ENCODE measurements at regions not wholly inside any gene's neighbourhood (a gene's known extent, or its start where the extent isn't known, plus 50 kb on each side); places are given as distances from the start of the nearest gene placed in this dataset.

DNA sequence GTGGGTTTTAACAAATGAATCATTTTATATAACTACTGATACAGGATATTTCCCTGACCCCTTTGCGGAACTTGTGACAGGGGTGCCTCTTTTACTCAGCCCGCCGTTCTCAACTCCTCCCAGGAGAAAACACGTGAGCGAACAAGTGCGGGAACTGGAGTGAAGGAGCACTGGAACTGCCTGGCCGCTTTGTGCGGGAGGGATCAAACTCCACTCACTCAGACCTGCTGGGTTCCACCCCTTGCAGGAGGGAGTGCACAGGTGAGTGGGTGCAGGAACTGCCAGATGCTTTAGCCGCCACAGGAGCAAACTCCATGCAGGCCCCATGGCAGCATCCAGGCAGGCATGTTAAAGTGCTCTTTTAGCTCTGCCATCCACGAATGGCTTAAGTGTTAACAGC is 513.4 kb upstream of the GRM3 start:
- no peaks in the 10 kb centered on the region for H3K36me3 ChIP-seq (ENCODE audit: control insufficient read depth, insufficient read depth, low read length)
- no peak overlapping the region for H3K4me2 ChIP-seq (ENCODE audit: extremely low read depth, insufficient read depth, low read length)

DNA sequence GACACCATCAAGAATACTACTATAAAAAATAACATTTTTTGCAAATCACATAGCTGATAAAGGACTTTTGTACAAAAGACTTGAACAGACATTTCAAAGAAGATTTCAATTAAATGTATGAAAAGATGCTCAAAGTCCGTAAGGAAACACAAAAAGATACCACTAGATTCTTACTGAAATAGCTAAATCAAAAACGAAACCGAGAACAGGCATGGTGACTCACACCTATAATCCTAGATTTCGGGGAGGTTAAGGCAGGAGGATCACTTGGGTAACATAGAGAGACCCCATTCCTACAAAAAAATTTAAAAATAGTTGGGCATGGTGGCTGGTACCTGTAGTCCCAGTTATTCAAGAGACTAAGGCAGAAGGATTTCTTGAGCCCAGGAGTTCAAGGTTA is 520.2 kb upstream of the GRM3 start:
- no peaks in the 10 kb centered on the region for H3K9me3 ChIP-seq (ENCODE audit: control insufficient read depth, insufficient read depth, low read depth, low read length)
- no peak overlapping the region for H3K27ac ChIP-seq (ENCODE audit: insufficient read depth, low read length)
- H3K9ac ChIP-seq (ENCODE audit: insufficient read depth, low read length), result no peak overlapping the region
- TF ChIP-seq, protein P1, sequence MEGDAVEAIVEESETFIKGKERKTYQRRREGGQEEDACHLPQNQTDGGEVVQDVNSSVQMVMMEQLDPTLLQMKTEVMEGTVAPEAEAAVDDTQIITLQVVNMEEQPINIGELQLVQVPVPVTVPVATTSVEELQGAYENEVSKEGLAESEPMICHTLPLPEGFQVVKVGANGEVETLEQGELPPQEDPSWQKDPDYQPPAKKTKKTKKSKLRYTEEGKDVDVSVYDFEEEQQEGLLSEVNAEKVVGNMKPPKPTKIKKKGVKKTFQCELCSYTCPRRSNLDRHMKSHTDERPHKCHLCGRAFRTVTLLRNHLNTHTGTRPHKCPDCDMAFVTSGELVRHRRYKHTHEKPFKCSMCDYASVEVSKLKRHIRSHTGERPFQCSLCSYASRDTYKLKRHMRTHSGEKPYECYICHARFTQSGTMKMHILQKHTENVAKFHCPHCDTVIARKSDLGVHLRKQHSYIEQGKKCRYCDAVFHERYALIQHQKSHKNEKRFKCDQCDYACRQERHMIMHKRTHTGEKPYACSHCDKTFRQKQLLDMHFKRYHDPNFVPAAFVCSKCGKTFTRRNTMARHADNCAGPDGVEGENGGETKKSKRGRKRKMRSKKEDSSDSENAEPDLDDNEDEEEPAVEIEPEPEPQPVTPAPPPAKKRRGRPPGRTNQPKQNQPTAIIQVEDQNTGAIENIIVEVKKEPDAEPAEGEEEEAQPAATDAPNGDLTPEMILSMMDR (conservative IDR thresholded peaks at IDR 0.05 in 1 of 2, IDR thresholded peaks at IDR 0.05 in 1 of 2; ENCODE audit: low read depth in 1 of 2, low read length in 2 of 2), result no peak
- TF ChIP-seq EZH2 (IDR thresholded peaks at IDR 0.05; ENCODE audit: low read length, missing control alignments), result no peak
- H4K20me1 ChIP-seq (ENCODE audit: control insufficient read depth, extremely low read depth, insufficient read depth, low read length), result no peaks in the 10 kb centered on the region
- no peak for DNase-seq (ENCODE audit: low read depth in 2 of 2)
- no peaks in the 10 kb centered on the region for H3K79me2 ChIP-seq (ENCODE audit: control insufficient read depth, insufficient read depth, low read length)
- no peak overlapping the region for H3K4me3 ChIP-seq (replicated peaks in 1 of 4; ENCODE audit: control extremely low read depth in 1 of 4, insufficient read depth in 1 of 4, low read depth in 3 of 4, low read length in 4 of 4)
- no peak overlapping the region for H3K4me2 ChIP-seq (ENCODE audit: extremely low read depth, insufficient read depth, low read length)
- H3K27me3 ChIP-seq (ENCODE audit: control insufficient read depth, insufficient read depth, low read length), result no peaks in the 10 kb centered on the region
- H3K36me3 ChIP-seq (ENCODE audit: control insufficient read depth, insufficient read depth, low read length), result no peaks in the 10 kb centered on the region
- H3K4me1 ChIP-seq (ENCODE audit: control insufficient read depth, extremely low read depth, insufficient read depth, low read length), result no peaks in the 10 kb centered on the region
- no peak overlapping the region for H2AFZ ChIP-seq (ENCODE audit: low read length)

More for the DNA sequence above, 513.4 kb upstream of the GRM3 start:
- Histone ChIP-seq H3K9ac (ENCODE audit: insufficient read depth, low read length) (no peak overlapping the region), H3K27ac (ENCODE audit: insufficient read depth, low read length) (no peak overlapping the region), H4K20me1 (ENCODE audit: control insufficient read depth, extremely low read depth, insufficient read depth, low read length) (no peaks in the 10 kb centered on the region), H3K79me2 (ENCODE audit: control insufficient read depth, insufficient read depth, low read length) (no peaks in the 10 kb centered on the region), H2AFZ (ENCODE audit: low read length) (no peak overlapping the region), H3K9me3 (ENCODE audit: control insufficient read depth, insufficient read depth, low read depth, low read length) (no peaks in the 10 kb centered on the region), H3K4me3 (replicated peaks in 1 of 4; ENCODE audit: control extremely low read depth in 1 of 4, insufficient read depth in 1 of 4, low read depth in 3 of 4, low read length in 4 of 4) (no peak overlapping the region), H3K27me3 (ENCODE audit: control insufficient read depth, insufficient read depth, low read length) (no peaks in the 10 kb centered on the region), H3K4me1 (ENCODE audit: control insufficient read depth, extremely low read depth, insufficient read depth, low read length) (no peaks in the 10 kb centered on the region)
- no peak for DNase-seq (ENCODE audit: low read depth in 2 of 2)
- TF ChIP-seq, protein P1 (conservative IDR thresholded peaks at IDR 0.05 in 1 of 2, IDR thresholded peaks at IDR 0.05 in 1 of 2; ENCODE audit: low read depth in 1 of 2, low read length in 2 of 2), result no peak
- no peak for TF ChIP-seq EZH2 (IDR thresholded peaks at IDR 0.05; ENCODE audit: low read length, missing control alignments)

DNA sequence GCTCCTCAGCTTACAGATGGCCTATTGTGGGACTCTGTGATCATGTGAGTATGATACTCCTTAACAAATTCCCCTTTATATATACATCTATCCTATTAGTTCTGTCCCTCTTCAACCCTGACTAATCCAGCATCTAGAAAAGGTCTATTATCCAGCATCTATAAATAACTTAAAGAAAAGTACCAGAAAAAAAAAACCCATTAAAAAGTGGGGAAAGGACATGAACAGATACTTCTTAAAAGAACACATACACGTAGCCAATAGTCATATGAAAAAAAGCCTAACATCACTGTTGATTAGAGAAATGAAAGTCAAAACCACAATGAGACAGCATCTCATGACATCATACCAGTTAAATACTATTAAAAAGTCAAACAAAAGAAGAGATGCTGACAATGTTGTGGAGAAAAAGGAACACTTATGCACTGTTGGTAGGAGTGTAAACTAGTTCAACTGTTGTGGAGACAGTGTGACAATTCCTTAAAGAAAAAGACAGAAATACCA is 549.5 kb upstream of the GRM3 start:
- DNase-seq (ENCODE audit: low read depth in 2 of 2), result no peak

More for the DNA sequence above, 549.5 kb upstream of the GRM3 start:
- Histone ChIP-seq H3K27me3 (ENCODE audit: control insufficient read depth, insufficient read depth, low read length) (no peaks in the 10 kb centered on the region), H3K27ac (ENCODE audit: insufficient read depth, low read length) (no peak overlapping the region), H4K20me1 (ENCODE audit: control insufficient read depth, extremely low read depth, insufficient read depth, low read length) (no peaks in the 10 kb centered on the region), H3K9ac (ENCODE audit: insufficient read depth, low read length) (no peak overlapping the region), H3K36me3 (ENCODE audit: control insufficient read depth, insufficient read depth, low read length) (no peaks in the 10 kb centered on the region), H2AFZ (ENCODE audit: low read length) (no peak overlapping the region), H3K79me2 (ENCODE audit: control insufficient read depth, insufficient read depth, low read length) (no peaks in the 10 kb centered on the region), H3K4me3 (replicated peaks in 1 of 4; ENCODE audit: control extremely low read depth in 1 of 4, insufficient read depth in 1 of 4, low read depth in 3 of 4, low read length in 4 of 4) (no peak overlapping the region), H3K4me1 (ENCODE audit: control insufficient read depth, extremely low read depth, insufficient read depth, low read length) (no peaks in the 10 kb centered on the region), H3K4me2 (ENCODE audit: extremely low read depth, insufficient read depth, low read length) (no peak overlapping the region), H3K9me3 (ENCODE audit: control insufficient read depth, insufficient read depth, low read depth, low read length) (no peaks in the 10 kb centered on the region)
- TF ChIP-seq, protein P1 (conservative IDR thresholded peaks at IDR 0.05 in 1 of 2, IDR thresholded peaks at IDR 0.05 in 1 of 2; ENCODE audit: low read depth in 1 of 2, low read length in 2 of 2), result no peak
- no peak for TF ChIP-seq EZH2 (IDR thresholded peaks at IDR 0.05; ENCODE audit: low read length, missing control alignments)
